OCI-LY1 (cell line): ENCODE measurements at regions not wholly inside any gene's neighbourhood (a gene's known extent, or its start where the extent isn't known, plus 50 kb on each side); places are given as distances from the start of the nearest gene placed in this dataset.

ENCODE experiments used
- H2AFZ ChIP-seq: fragments of 200-600 bp; sonication (generic), shearing (Covaris generic); 2 replicates; pipeline ENCODE4 v1.6.0; 2014; ENCODE audit warnings: antibody characterized with exemption, mild to moderate bottlenecking, low read length
- H3F3A ChIP-seq: fragments of 200-600 bp; sonication (generic), shearing (Covaris generic); 2 replicates; pipeline ENCODE4 v1.6.0; 2014; ENCODE audit warnings: mild to moderate bottlenecking, antibody characterized with exemption, low read length, moderate library complexity; ENCODE audit not compliant: insufficient read depth
- H3K27ac ChIP-seq: fragments of 200-600 bp; sonication (generic); 2 replicates; pipeline ENCODE4 v1.5.1; 2014; ENCODE audit warnings: low read length, mixed run types, mild to moderate bottlenecking, low read depth; ENCODE audit not compliant: poor library complexity, severe bottlenecking
- H3K27me3 ChIP-seq: fragments of 200-600 bp; sonication (generic); 2 replicates; pipeline ENCODE4 v1.6.0; 2014; ENCODE audit warnings: antibody characterized with exemption, mild to moderate bottlenecking, low read length, moderate library complexity; ENCODE audit not compliant: insufficient read depth
- H3K36me3 ChIP-seq: fragments of 200-600 bp; sonication (generic); 2 replicates; pipeline ENCODE4 v1.6.1; 2014; ENCODE audit warnings: mild to moderate bottlenecking, antibody characterized with exemption, low read length, moderate library complexity, mixed read lengths; ENCODE audit not compliant: insufficient read depth
- H3K4me1 ChIP-seq: fragments of 200-600 bp; sonication (generic); 2 replicates; pipeline ENCODE4 v1.5.1; 2014; ENCODE audit warnings: mild to moderate bottlenecking, low read length, moderate library complexity; ENCODE audit not compliant: insufficient read depth, severe bottlenecking
- H3K4me2 ChIP-seq: fragments of 200-600 bp; sonication (generic), shearing (Covaris generic); 2 replicates; pipeline ENCODE4 v1.6.1; 2014; ENCODE audit warnings: low read length
- H3K4me3 ChIP-seq: fragments of 200-600 bp; sonication (generic); 2 replicates; pipeline ENCODE4 v1.5.1; 2014; ENCODE audit warnings: low read length, low read depth, mild to moderate bottlenecking, mixed read lengths; ENCODE audit not compliant: poor library complexity, severe bottlenecking
- H3K79me2 ChIP-seq: fragments of 200-600 bp; shearing (Covaris generic); 2 replicates; pipeline ENCODE4 v1.6.1; 2016; ENCODE audit warnings: mixed run types, low read length, mixed read lengths; ENCODE audit not compliant: insufficient read depth
- H3K9ac ChIP-seq: fragments of 200-600 bp; sonication (generic), shearing (Covaris generic); 2 replicates; pipeline ENCODE4 v1.6.1; 2014; ENCODE audit warnings: mild to moderate bottlenecking, low read length, mixed read lengths
- H3K9me2 ChIP-seq: fragments of 200-600 bp; sonication (generic), shearing (Covaris generic); 2 replicates; pipeline ENCODE4 v1.6.1; 2014; ENCODE audit warnings: low read depth, mild to moderate bottlenecking, low read length, mixed read lengths
- H3K9me3 ChIP-seq: fragments of 200-600 bp; shearing (Covaris generic); 2 replicates; pipeline ENCODE4 v1.6.1; 2014; ENCODE audit warnings: low read length, mixed read lengths
- H4K20me1 ChIP-seq: fragments of 200-600 bp; sonication (generic), shearing (Covaris generic); 2 replicates; pipeline ENCODE4 v1.6.0; 2016; ENCODE audit warnings: mild to moderate bottlenecking, low read length; ENCODE audit not compliant: insufficient read depth
- CTCF ChIP-seq: fragments of 200-600 bp; sonication (generic), shearing (Covaris generic); IDR thresholded peaks from 2 replicates; pipeline ENCODE4 v1.5.1; 2017; ENCODE audit warnings: mild to moderate bottlenecking, antibody characterized with exemption, low read length, moderate library complexity, mixed read lengths
- EZH2 ChIP-seq: fragments of 200-600 bp; sonication (generic), shearing (Covaris generic); IDR thresholded peaks from 2 replicates; pipeline ENCODE4 v1.8.0; 2017; ENCODE audit warnings: borderline replicate concordance, mixed run types, mild to moderate bottlenecking, antibody characterized with exemption, low read length, moderate library complexity, mixed read lengths

GRCh38 chr13:54636231-54636630 lies 1607.6 kb downstream of the OLFM4 start:
- H2AFZ ChIP-seq = no peak overlapping the region
- TF ChIP-seq CTCF (no peak), EZH2 (no peak)

GRCh38 chr13:54637366-54637765 lies 1608.8 kb downstream of the OLFM4 start:
- Histone ChIP-seq H3K27me3 (no peaks in the 10 kb centered on the region), H4K20me1 (no peaks in the 10 kb centered on the region), H3K9ac (no peak overlapping the region), H3F3A (no peaks in the 10 kb centered on the region), H3K9me2 (no peaks in the 10 kb centered on the region), H3K4me3 (no peak overlapping the region), H3K27ac (no peak overlapping the region), H3K4me2 (no peak overlapping the region), H3K36me3 (no peaks in the 10 kb centered on the region), H3K9me3 (no peaks in the 10 kb centered on the region), H3K79me2 (no peaks in the 10 kb centered on the region), H2AFZ (no peak overlapping the region), H3K4me1 (no peaks in the 10 kb centered on the region)
- TF ChIP-seq CTCF (no peak), EZH2 (no peak)

More at GRCh38 chr13:54636231-54636630, 1607.6 kb downstream of the OLFM4 start:
- no peaks in the 10 kb centered on the region for H3K9me3 ChIP-seq
- H3K27me3 ChIP-seq = no peaks in the 10 kb centered on the region
- no peaks in the 10 kb centered on the region for H3K9me2 ChIP-seq
- no peaks in the 10 kb centered on the region for H4K20me1 ChIP-seq
- H3K36me3 ChIP-seq = no peaks in the 10 kb centered on the region
- no peak overlapping the region for H3K9ac ChIP-seq
- no peaks in the 10 kb centered on the region for H3K79me2 ChIP-seq
- no peaks in the 10 kb centered on the region for H3K4me1 ChIP-seq
- H3F3A ChIP-seq = no peaks in the 10 kb centered on the region
- no peak overlapping the region for H3K27ac ChIP-seq
- H3K4me3 ChIP-seq = no peak overlapping the region
- no peak overlapping the region for H3K4me2 ChIP-seq

GRCh38 chr13:54640719-54641118 lies 1612.1 kb downstream of the OLFM4 start:
- Histone ChIP-seq H3K9me3 (no peaks in the 10 kb centered on the region), H3K27ac (no peak overlapping the region), H3K4me3 (no peak overlapping the region), H2AFZ (no peak overlapping the region), H3K4me2 (no peak overlapping the region), H3K9ac (no peak overlapping the region), H3K36me3 (no peaks in the 10 kb centered on the region), H3K79me2 (no peaks in the 10 kb centered on the region), H3K4me1 (no peaks in the 10 kb centered on the region), H3K9me2 (no peaks in the 10 kb centered on the region), H4K20me1 (no peaks in the 10 kb centered on the region), H3F3A (no peaks in the 10 kb centered on the region), H3K27me3 (no peaks in the 10 kb centered on the region)
- TF ChIP-seq EZH2 = no peak
- no peak for TF ChIP-seq CTCF
